ENCODE measurements at regions not wholly inside any gene's neighbourhood (a gene's known extent, or its start where the extent isn't known, plus 50 kb on each side); places are given as distances from the start of the nearest gene placed in this dataset.
"Not testable (repeated sequence)": the region's sequence is repeated elsewhere in the genome, so short reads cannot be mapped to it uniquely, and the experiment has no call there.

DNA sequence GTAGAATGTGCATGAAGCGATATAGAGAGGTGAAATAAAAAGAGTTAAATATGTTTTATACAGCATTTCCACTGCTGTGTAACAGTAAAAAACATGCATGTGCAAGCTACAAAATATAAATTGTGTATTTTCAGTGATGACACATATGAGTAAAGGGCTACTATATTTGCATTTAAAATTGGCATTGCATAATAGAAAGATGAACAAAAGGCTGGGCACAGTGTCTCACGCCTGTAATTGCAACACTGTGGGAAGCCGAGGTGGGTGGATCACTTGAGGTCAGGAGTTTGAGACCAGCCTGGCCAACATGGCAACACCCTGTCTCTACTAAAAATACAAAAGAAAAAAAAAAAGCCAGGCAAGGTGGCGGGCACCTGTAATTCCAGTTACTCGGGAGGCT lies 79.8 kb upstream of the CCDC71L start:
- H3K4me3 ChIP-seq (ENCODE audit: low read length), result no peak overlapping the region
- H3K9me3 ChIP-seq (ENCODE audit: insufficient read depth, low read length), result no peaks in the 10 kb centered on the region
- H3K4me2 ChIP-seq (ENCODE audit: low read length), result no peak overlapping the region
- no peak overlapping the region for H2AFZ ChIP-seq (ENCODE audit: low read depth, low read length)
- H3K27me3 ChIP-seq (ENCODE audit: low read depth, low read length), result no peaks in the 10 kb centered on the region
- no peak overlapping the region for H3K9ac ChIP-seq (ENCODE audit: low read length)
- H4K20me1 ChIP-seq (ENCODE audit: insufficient read depth, low read length), result no peaks in the 10 kb centered on the region
- peaks cover 38% of the 10 kb centered on the region for H3K4me1 ChIP-seq (ENCODE audit: low read length)
- TF ChIP-seq EZH2phosphoT487 (IDR thresholded peaks at IDR 0.05; ENCODE audit: low read depth) (no peak), CTCF (IDR thresholded peaks at IDR 0.05; ENCODE audit: low read depth, low read length) (no peak)
- no peak overlapping the region for H3K27ac ChIP-seq (ENCODE audit: low read length)
- no peaks in the 10 kb centered on the region for H3K36me3 ChIP-seq (replicated peaks; ENCODE audit: low read depth, low read length)
- no peaks in the 10 kb centered on the region for H3K79me2 ChIP-seq (ENCODE audit: low read length)

DNA sequence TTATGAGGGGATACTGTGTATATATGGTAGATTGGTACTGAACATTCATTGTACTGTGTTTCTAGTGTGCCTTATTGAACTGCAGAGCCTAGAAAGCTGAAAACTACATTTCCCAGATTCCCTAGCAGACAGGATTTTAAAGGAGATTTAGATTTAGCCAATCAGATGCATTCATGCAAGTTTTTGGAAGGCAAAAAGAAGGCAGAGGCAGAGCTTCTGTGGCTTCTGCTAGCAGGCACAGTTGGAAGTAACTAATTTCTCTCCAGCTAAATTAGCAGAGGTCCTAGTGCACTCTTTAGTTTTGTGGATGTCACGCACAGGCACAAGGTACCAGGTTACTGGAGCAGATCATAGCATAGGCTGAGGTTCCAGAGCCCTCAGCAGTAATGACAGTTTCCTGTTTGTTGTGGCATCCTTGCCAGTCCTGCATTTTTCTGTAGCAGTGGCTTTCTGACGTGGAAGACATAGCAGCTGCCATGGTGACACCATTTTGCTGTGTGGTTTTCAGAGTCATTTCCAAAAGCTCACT lies 83.7 kb upstream of the CCDC71L start:
- Histone ChIP-seq H3K36me3 (replicated peaks; ENCODE audit: low read depth, low read length) (peaks cover 7% of the 10 kb centered on the region), H3K27ac (ENCODE audit: low read length) (peak overlapping the region; percentile 38), H3K27me3 (ENCODE audit: low read depth, low read length) (no peaks in the 10 kb centered on the region), H3K9me3 (ENCODE audit: insufficient read depth, low read length) (no peaks in the 10 kb centered on the region), H3K4me3 (ENCODE audit: low read length) (no peak overlapping the region), H3K9ac (ENCODE audit: low read length) (0 out of 2 replicates have a peak overlapping the region, but pooled peaks have one; percentile 3), H3K4me1 (ENCODE audit: low read length) (peaks cover 50% of the 10 kb centered on the region), H3K79me2 (ENCODE audit: low read length) (no peaks in the 10 kb centered on the region), H3K4me2 (ENCODE audit: low read length) (peak overlapping the region; percentile 31), H4K20me1 (ENCODE audit: insufficient read depth, low read length) (no peaks in the 10 kb centered on the region), H2AFZ (ENCODE audit: low read depth, low read length) (peak overlapping the region; percentile 81)
- TF ChIP-seq EZH2phosphoT487 (IDR thresholded peaks at IDR 0.05; ENCODE audit: low read depth), result no peak
- TF ChIP-seq CTCF (IDR thresholded peaks at IDR 0.05; ENCODE audit: low read depth, low read length), result no peak

GRCh38 chr7:106747301-106747700 lies 86.3 kb upstream of the CCDC71L start:
- not testable (repeated sequence) for H3K9me3 ChIP-seq (ENCODE audit: insufficient read depth, low read length); H3K79me2 ChIP-seq (ENCODE audit: low read length); H4K20me1 ChIP-seq (ENCODE audit: insufficient read depth, low read length); H3K36me3 ChIP-seq (replicated peaks; ENCODE audit: low read depth, low read length); H3K27me3 ChIP-seq (ENCODE audit: low read depth, low read length)
- peak overlapping the region; percentile 66 for H3K9ac ChIP-seq (ENCODE audit: low read length)
- peak overlapping the region; percentile 33 for H3K4me3 ChIP-seq (ENCODE audit: low read length)
- peak overlapping the region; percentile 28; the same call in 1 of the 2 replicates for H2AFZ ChIP-seq (ENCODE audit: low read depth, low read length)
- peaks cover 53% of the 10 kb centered on the region for H3K4me1 ChIP-seq (ENCODE audit: low read length)
- H3K4me2 ChIP-seq (ENCODE audit: low read length), result peak overlapping the region; percentile 51
- H3K27ac ChIP-seq (ENCODE audit: low read length), result peak overlapping the region; percentile 88

GRCh38 chr7:106747804-106748203 lies 86.8 kb upstream of the CCDC71L start:
- H3K36me3 ChIP-seq (replicated peaks; ENCODE audit: low read depth, low read length), result peaks cover 7% of the 10 kb centered on the region
- TF ChIP-seq EZH2phosphoT487 (IDR thresholded peaks at IDR 0.05; ENCODE audit: low read depth), result no peak
- no peak for TF ChIP-seq CTCF (IDR thresholded peaks at IDR 0.05; ENCODE audit: low read depth, low read length)
- H3K27me3 ChIP-seq (ENCODE audit: low read depth, low read length), result no peaks in the 10 kb centered on the region
- peak overlapping the region; percentile 16 for H3K4me3 ChIP-seq (ENCODE audit: low read length)
- peak overlapping the region; percentile 66 for H3K9ac ChIP-seq (ENCODE audit: low read length)
- H3K4me2 ChIP-seq (ENCODE audit: low read length), result peak overlapping the region; percentile 51
- no peak overlapping the region for H2AFZ ChIP-seq (ENCODE audit: low read depth, low read length)
- no peaks in the 10 kb centered on the region for H3K79me2 ChIP-seq (ENCODE audit: low read length)
- H3K4me1 ChIP-seq (ENCODE audit: low read length), result peaks cover 58% of the 10 kb centered on the region
- no peaks in the 10 kb centered on the region for H3K9me3 ChIP-seq (ENCODE audit: insufficient read depth, low read length)
- H4K20me1 ChIP-seq (ENCODE audit: insufficient read depth, low read length), result no peaks in the 10 kb centered on the region
- H3K27ac ChIP-seq (ENCODE audit: low read length), result peak overlapping the region; percentile 88
